Activated CD4-positive, alpha-beta memory T cell treated with anti-CD3 and anti-CD28 coated beads, Interleukin-2, amount 10 ng/mL, durations not matched to agents 7 days and 5 days (primary cell): ENCODE measurements at regions not wholly inside any gene's neighbourhood (a gene's known extent, or its start where the extent isn't known, plus 50 kb on each side); places are given as distances from the start of the nearest gene placed in this dataset.

ENCODE experiments used
- CTCF ChIA-PET: fragments of 350-600 bp; sonication (Branson Sonifier 250); formaldehyde crosslinking; loops from one replicate; lab custom pipeline; 2021; ENCODE audit warnings: antibody characterized with exemption, inconsistent platforms; lab: Charles Lee
- POLR2A ChIA-PET: fragments of 350-600 bp; sonication (Branson Sonifier 250); formaldehyde crosslinking; loops from one replicate; lab custom pipeline; 2021; ENCODE audit warnings: antibody characterized with exemption; lab: Charles Lee
- DNase-seq: peaks from one replicate; pipeline ENCODE4 v3.0.0-alpha.2; 2020
- H3K27ac Mint-ChIP-seq: one replicate; pipeline ENCODE4 v1.8.0; 2021; ENCODE audit warnings: mild to moderate bottlenecking, mixed read lengths
- H3K27me3 Mint-ChIP-seq: one replicate; pipeline ENCODE4 v1.8.0; 2021; ENCODE audit warnings: mixed read lengths
- H3K36me3 Mint-ChIP-seq: one replicate; pipeline ENCODE4 v1.8.0; 2021; ENCODE audit warnings: low read depth, mixed read lengths
- H3K4me1 Mint-ChIP-seq: one replicate; pipeline ENCODE4 v1.8.0; 2021; ENCODE audit warnings: mixed read lengths
- H3K4me3 Mint-ChIP-seq: one replicate; pipeline ENCODE4 v1.8.0; 2021; ENCODE audit warnings: mild to moderate bottlenecking, mixed read lengths
- H3K9me3 Mint-ChIP-seq: one replicate; pipeline ENCODE4 v1.8.0; 2021; ENCODE audit warnings: mixed read lengths

DNA sequence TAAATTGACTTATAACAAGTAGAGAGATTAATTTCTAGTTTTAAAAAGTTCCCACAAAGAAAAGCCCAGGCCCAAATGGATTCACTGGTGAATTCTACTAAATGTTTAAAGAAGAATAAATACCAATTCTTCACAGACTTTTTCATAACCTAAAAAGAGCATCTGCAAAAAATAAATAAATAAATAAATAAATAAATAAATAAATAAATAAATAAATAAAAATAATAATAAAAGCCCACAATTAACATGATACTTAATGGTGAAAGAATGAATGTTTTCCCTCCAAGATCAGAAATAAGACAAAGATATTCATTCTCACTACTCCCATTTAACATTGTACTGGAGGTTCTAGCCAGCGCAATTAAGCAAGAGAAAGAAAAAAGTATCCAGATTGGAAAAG lies 97.6 kb upstream of the KAZN start:
- CTCF ChIA-PET = no interaction called here
- Mint-ChIP-seq H3K4me3 (no peak overlapping the region), H3K27ac (no peak overlapping the region), H3K4me1 (no peaks in the 10 kb centered on the region), H3K27me3 (no peaks in the 10 kb centered on the region), H3K9me3 (no peaks in the 10 kb centered on the region), H3K36me3 (no peaks in the 10 kb centered on the region)
- DNase-seq = no peak
- POLR2A ChIA-PET = no interaction called here

GRCh38 chr1:14504517-14504916 lies 94.0 kb upstream of the KAZN start:
- H3K27me3 Mint-ChIP-seq = no peaks in the 10 kb centered on the region
- no peaks in the 10 kb centered on the region for H3K4me1 Mint-ChIP-seq
- H3K4me3 Mint-ChIP-seq = no peak overlapping the region
- POLR2A ChIA-PET = no interaction called here
- DNase-seq = no peak
- no peaks in the 10 kb centered on the region for H3K36me3 Mint-ChIP-seq
- CTCF ChIA-PET = no interaction called here
- H3K9me3 Mint-ChIP-seq = no peaks in the 10 kb centered on the region
- no peak overlapping the region for H3K27ac Mint-ChIP-seq

DNA sequence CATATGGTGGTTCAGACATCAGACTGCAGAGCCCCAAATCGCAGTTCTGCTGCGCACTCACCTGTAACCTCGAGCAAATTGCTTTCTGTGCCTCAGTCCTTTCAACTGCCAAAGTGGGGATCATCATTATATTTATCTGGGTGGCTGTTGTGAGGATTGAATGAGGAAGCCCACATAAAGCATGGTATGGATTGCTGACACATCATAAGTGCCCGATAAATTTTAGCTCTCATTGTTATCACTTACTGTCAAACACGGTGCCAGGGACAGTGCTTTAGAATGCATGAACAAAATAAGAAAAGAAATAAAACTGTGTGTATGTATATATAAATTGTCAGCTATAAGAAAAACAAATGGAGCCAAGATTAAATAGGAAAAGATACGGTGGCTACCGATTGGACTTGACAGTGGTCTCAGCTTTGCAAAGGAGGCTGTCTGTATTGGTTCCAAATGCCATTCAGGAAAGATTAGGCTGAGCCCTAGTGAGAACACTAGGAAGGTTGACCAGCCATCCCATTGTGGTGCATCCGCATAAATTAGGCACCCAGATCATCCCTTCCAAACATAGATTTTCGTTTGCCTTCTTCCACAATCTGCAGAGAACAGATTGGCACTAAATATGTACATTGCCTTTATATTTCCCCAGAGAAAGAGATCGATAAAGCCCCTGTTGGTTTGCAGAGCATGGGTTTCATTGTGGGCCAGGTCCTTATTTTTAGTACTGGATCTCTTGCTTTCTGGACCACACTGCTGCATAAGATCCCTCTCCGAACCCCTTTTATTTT lies 91.8 kb upstream of the KAZN start:
- Mint-ChIP-seq H3K36me3 (no peaks in the 10 kb centered on the region), H3K9me3 (no peaks in the 10 kb centered on the region), H3K4me1 (no peaks in the 10 kb centered on the region), H3K4me3 (no peak overlapping the region), H3K27me3 (no peaks in the 10 kb centered on the region), H3K27ac (no peak overlapping the region)
- DNase-seq = no peak
- CTCF ChIA-PET = no interaction called here
- POLR2A ChIA-PET = no interaction called here

DNA sequence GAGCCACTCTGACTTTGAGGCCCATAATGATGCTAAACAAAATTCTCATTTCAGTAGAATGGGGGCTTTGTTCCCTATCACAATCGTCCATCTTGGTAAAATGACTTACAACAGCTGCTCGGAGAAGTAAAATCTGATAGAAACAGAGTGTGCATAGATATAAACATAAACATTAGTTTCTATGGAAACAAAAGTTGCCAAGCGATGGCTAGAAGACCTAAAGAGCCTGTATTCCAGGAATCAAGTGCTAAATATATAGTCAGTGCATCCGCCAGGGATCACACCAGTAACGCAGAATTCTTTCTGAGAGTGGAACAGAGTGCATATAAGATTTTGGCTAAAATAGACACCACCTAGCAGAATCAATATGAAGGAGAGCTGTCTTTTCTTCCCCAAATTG lies 91.2 kb upstream of the KAZN start:
- no peak overlapping the region for H3K27ac Mint-ChIP-seq
- no peaks in the 10 kb centered on the region for H3K36me3 Mint-ChIP-seq
- no peaks in the 10 kb centered on the region for H3K9me3 Mint-ChIP-seq
- ChIA-PET POLR2A (no interaction called here), CTCF (no interaction called here)
- DNase-seq = no peak
- no peak overlapping the region for H3K4me3 Mint-ChIP-seq
- no peaks in the 10 kb centered on the region for H3K4me1 Mint-ChIP-seq
- no peaks in the 10 kb centered on the region for H3K27me3 Mint-ChIP-seq

DNA sequence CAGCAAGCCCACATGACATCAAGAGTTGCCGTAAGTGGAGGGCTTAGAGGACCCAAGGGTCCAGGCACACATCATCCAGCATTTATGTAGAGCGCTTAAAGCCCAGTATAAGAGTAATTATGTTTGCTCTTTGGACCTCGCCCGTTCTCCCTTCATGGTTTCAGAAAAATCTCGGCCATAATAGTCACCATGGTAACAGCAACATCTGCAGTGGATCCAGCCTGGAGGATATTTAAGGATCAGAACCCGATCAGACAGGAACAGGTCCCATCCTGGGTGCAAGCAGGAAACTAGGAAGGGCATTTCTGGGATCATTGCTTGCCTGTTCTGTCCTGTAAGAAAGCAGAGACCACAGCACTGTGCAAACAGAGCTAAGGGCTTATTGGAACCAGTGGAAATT lies 89.9 kb upstream of the KAZN start:
- H3K4me1 Mint-ChIP-seq = no peaks in the 10 kb centered on the region
- POLR2A ChIA-PET = no interaction called here
- DNase-seq = no peak

DNA sequence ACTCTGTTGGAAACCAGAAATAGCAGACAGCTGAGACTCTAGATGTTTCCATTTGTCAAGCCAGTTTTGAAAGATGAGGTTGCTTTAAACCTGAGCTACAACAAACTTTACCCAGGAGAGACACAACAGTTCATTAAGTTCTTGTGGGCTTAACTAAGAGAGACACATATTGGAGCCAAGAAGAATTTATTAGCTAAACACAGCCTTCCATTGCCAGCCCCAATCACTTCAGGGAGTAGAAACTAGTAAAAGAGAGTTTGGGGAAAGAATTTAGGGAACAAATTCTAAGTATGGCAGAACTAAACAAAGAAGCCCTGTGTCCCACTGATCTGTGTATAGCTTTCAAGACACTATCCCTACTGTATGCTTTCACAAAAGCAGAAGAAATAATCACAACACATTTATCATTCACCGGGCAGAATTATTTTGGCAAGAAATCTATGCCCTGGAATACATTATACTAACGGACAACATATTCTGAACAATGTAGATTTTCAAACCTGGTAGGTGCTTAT lies 87.3 kb upstream of the KAZN start:
- Mint-ChIP-seq H3K27me3 (no peaks in the 10 kb centered on the region), H3K9me3 (no peaks in the 10 kb centered on the region), H3K27ac (no peak overlapping the region), H3K36me3 (no peaks in the 10 kb centered on the region), H3K4me1 (no peaks in the 10 kb centered on the region), H3K4me3 (no peak overlapping the region)
- ChIA-PET CTCF (no interaction called here), POLR2A (no interaction called here)
- DNase-seq = no peak

More for the DNA sequence above, 89.9 kb upstream of the KAZN start:
- H3K27ac Mint-ChIP-seq = no peak overlapping the region
- no peaks in the 10 kb centered on the region for H3K9me3 Mint-ChIP-seq
- H3K36me3 Mint-ChIP-seq = no peaks in the 10 kb centered on the region
- no peaks in the 10 kb centered on the region for H3K27me3 Mint-ChIP-seq
- no peak overlapping the region for H3K4me3 Mint-ChIP-seq
- CTCF ChIA-PET = no interaction called here

- H3K4me3 Mint-ChIP-seq = no peak overlapping the region
- DNase-seq = no peak
- H3K27me3 Mint-ChIP-seq = no peaks in the 10 kb centered on the region
- ChIA-PET POLR2A (no interaction called here), CTCF (no interaction called here)
- no peak overlapping the region for H3K27ac Mint-ChIP-seq
- no peaks in the 10 kb centered on the region for H3K4me1 Mint-ChIP-seq
- no peaks in the 10 kb centered on the region for H3K36me3 Mint-ChIP-seq
- H3K9me3 Mint-ChIP-seq = no peaks in the 10 kb centered on the region
Observed at GRCh38 chr1:14511796-14512585, 86.5 kb upstream of the KAZN start.

GRCh38 chr1:14513111-14513510 lies 85.4 kb upstream of the KAZN start:
- no peak for DNase-seq
- Mint-ChIP-seq H3K36me3 (no peaks in the 10 kb centered on the region), H3K9me3 (no peaks in the 10 kb centered on the region), H3K4me3 (no peak overlapping the region), H3K4me1 (no peaks in the 10 kb centered on the region), H3K27me3 (no peaks in the 10 kb centered on the region), H3K27ac (no peak overlapping the region)
- POLR2A ChIA-PET = no interaction called here
- CTCF ChIA-PET = no interaction called here

- Mint-ChIP-seq H3K36me3 (no peaks in the 10 kb centered on the region), H3K27me3 (no peaks in the 10 kb centered on the region), H3K4me1 (no peaks in the 10 kb centered on the region), H3K4me3 (no peak overlapping the region), H3K27ac (no peak overlapping the region), H3K9me3 (no peaks in the 10 kb centered on the region)
- ChIA-PET POLR2A (no interaction called here), CTCF (no interaction called here)
- no peak for DNase-seq
Observed at GRCh38 chr1:14514739-14515138, 83.7 kb upstream of the KAZN start.

- Mint-ChIP-seq H3K36me3 (no peaks in the 10 kb centered on the region), H3K9me3 (no peaks in the 10 kb centered on the region), H3K4me3 (no peak overlapping the region), H3K27ac (no peak overlapping the region), H3K27me3 (no peaks in the 10 kb centered on the region), H3K4me1 (no peaks in the 10 kb centered on the region)
- CTCF ChIA-PET = no interaction called here
- POLR2A ChIA-PET = no interaction called here
- no peak for DNase-seq
Observed at GRCh38 chr1:14516974-14517840, 81.3 kb upstream of the KAZN start.

DNA sequence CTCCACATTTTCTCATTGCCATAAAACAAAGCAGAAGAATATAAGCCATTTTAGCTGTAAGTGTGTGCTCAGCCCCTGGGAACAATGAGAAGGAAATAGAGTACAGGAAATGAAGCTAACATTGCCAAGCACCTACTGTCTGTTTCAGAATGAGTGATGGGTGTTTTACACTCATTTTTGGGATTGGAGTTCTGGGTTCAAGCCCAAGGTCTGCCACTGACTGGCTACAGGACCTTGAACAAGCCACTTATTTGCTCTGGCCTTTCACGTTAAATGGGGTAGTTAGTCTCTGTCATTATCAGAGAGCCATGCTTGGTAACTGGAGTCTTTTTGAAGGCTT lies 80.7 kb upstream of the KAZN start:
- POLR2A ChIA-PET = no interaction called here
- CTCF ChIA-PET = no interaction called here
- H3K4me3 Mint-ChIP-seq = no peak overlapping the region
- no peaks in the 10 kb centered on the region for H3K9me3 Mint-ChIP-seq
- H3K27ac Mint-ChIP-seq = no peak overlapping the region
- no peaks in the 10 kb centered on the region for H3K27me3 Mint-ChIP-seq
- no peaks in the 10 kb centered on the region for H3K4me1 Mint-ChIP-seq
- H3K36me3 Mint-ChIP-seq = no peaks in the 10 kb centered on the region
- DNase-seq = no peak

DNA sequence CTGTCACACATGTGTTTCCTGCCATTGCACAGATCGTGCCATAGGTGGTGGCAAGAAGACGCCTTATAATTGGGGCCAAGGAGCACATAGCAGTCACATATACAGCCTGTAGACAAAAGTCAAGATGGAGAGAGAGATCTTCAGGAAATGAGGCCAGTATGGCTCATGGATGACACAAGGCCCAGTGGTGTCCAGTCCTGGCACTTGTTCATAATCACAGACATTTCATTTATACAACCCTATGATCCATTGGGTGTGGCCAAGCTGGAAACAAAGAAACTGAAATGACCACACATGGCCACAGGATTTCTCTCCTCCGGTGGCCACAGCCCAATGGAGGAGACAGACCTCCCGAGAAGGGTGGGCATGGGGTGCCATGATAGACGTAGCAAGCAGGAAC lies 78.5 kb upstream of the KAZN start:
- no peak for DNase-seq
- Mint-ChIP-seq H3K27me3 (no peaks in the 10 kb centered on the region), H3K9me3 (no peaks in the 10 kb centered on the region), H3K4me1 (no peaks in the 10 kb centered on the region), H3K36me3 (no peaks in the 10 kb centered on the region), H3K4me3 (no peak overlapping the region), H3K27ac (no peak overlapping the region)
- ChIA-PET CTCF (no interaction called here), POLR2A (no interaction called here)

DNA sequence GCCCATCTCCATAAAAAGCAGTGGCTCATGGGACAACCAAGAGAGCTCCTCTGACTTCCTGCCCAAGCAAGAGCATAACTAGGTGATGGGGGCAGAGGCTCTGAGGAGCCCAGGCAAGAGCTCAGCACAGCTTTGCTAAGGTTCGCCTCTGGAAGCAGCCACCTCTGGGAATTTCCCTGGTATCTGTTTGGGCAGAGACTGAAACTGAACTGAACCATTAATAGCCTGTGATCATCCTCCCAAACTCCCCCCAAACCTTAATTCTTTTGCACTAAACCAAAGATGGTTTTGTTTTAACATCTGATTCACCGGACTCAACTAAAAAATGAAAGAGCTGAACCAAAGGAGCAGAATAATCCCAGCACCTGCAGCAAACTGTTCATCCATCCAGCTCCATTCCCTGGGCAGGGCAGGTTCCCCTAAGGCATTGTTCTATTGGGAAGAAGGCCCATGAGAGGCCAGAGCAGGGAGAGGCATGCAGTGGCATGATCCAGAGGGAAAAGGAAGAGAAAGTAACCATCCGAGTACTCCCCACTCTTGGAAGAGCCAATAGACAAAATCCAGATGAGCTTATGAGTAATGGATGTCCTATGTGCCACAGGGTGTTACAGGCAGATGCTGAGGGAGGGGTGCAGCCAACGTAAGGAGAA lies 77.8 kb upstream of the KAZN start:
- Mint-ChIP-seq H3K4me3 (no peak overlapping the region), H3K36me3 (no peaks in the 10 kb centered on the region), H3K4me1 (no peaks in the 10 kb centered on the region), H3K27ac (no peak overlapping the region), H3K9me3 (no peaks in the 10 kb centered on the region), H3K27me3 (no peaks in the 10 kb centered on the region)
- DNase-seq = no peak
- CTCF ChIA-PET = no interaction called here
- POLR2A ChIA-PET = no interaction called here
